D721Med (cell line): ENCODE measurements at regions not wholly inside any gene's neighbourhood (a gene's known extent, or its start where the extent isn't known, plus 50 kb on each side); places are given as distances from the start of the nearest gene placed in this dataset.

Experiments used
- DNase-seq: peaks from one replicate; pipeline ENCODE4 v3.0.0; 2011; ENCODE audit warnings: low spot score; ENCODE audit not compliant: insufficient read length
- FAIRE-seq: peaks from 2 replicates; lab custom pipeline; 2011; peaks lifted over from hg19 to GRCh38; lab: Jason Lieb, UNC
- CTCF ChIP-seq: IDR thresholded peaks from 2 replicates; pipeline ENCODE4 v1.5.1; 2012; ENCODE audit warnings: mild to moderate bottlenecking, control low read depth; ENCODE audit not compliant: insufficient read depth; ENCODE audit errors: missing control alignments

DNA sequence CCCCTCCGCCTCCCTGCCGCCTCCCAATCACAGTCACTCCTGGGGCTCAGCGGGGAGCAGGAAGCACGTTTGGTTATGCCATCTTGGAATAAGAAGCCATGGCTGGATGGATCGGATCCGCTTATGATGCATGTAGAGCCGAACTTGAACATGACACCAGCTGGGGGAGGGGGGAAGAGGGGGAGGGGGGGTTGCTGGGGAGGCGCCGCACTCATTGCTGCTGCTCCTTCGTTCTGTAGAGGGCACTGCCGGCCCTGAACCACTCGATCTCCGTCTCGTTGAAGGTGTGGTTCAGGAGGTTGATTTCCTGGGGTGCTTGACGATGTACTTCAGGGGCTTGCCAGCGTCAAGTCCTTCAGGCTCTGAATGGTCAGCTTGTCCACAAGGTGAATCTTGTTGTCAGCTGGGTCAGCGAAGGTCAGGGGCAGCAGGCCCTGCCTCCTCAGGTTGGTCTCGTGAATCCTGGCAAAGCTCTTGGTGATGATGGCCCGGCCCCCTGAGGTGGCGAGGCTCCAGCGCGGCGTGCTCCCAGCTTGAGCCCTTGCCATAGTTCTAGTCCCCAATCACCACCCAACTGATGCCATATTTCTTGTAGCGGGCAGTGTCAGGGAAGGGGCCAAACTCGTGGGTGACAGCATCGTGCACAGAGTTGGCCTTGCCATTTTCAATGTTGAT is 476.9 kb upstream of the ISX start:
- FAIRE-seq (no peak), DNase-seq (no peak)
- no peak for TF ChIP-seq CTCF

DNA sequence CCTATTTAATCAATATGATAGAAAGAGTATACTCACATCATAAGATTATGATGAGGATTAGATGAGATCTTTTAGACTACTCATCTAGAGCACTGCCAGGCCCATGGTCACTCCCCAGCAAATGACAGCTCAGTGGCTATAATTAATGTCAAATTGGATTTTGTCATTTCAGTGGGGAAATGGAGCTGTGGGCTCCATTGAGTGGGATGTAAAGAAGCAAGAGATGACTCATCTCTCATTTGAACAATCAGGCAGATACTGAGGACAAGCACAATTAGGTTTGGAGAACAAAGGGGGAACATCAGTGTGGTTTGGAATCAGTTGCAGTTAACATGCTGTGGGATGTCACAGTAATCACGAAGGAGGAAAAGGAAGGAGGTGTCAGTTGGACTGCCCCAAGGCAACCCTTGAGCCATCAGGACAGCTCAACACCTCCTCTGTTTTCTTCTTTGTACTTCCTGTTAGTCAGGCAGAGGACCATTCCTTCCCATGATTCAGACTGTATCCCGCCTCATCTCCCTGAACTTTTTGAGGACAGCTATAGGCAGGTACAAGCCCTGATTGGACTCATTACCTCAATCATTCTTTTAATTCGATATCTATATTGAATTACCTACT is 473.7 kb upstream of the ISX start:
- FAIRE-seq (no peak), DNase-seq (no peak)
- TF ChIP-seq CTCF: no peak

DNA sequence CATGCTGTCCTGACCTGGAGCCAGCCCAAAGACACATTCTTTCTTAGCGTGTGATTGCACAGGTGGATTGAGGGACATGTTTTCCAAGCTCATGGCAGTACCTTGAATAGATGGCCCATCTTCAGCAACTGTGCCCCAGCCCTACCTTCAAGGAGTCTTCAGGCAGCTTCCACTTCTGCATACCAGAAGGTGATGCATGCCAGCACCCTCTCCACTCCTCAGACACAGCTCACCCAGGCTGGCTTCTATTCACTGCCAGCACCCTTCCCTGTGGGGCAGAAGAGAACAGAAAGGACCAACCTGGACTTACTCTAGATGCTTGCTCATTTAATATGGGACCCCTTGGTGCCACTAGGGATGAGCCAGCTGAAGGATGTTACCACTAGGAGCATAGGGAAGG is 466.4 kb upstream of the ISX start:
- TF ChIP-seq CTCF: no peak
- DNase-seq (no peak), FAIRE-seq (no peak)

GRCh38 chr22:34604312-34604711 is 461.6 kb upstream of the ISX start:
- no peak for TF ChIP-seq CTCF
- DNase-seq (no peak), FAIRE-seq (no peak)

DNA sequence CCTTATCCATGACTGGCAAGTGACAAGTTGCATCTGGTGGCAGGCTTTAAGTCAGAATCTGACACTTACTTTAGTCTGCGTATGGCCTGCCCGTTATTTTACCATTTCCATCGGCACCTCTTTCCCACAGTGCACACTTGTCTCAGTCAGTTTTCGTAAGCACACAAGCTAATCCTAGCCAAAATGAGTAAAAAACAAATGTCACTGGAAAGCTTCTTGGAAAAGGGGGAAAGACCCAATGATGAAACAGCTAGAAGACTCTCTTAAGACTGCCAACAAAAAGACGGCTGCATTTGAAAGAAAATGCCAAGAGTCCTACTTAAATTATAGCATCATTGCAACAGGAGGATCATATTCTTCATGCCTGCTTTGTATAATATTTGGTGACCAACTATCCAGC is 457.9 kb upstream of the ISX start:
- no peak for FAIRE-seq

DNA sequence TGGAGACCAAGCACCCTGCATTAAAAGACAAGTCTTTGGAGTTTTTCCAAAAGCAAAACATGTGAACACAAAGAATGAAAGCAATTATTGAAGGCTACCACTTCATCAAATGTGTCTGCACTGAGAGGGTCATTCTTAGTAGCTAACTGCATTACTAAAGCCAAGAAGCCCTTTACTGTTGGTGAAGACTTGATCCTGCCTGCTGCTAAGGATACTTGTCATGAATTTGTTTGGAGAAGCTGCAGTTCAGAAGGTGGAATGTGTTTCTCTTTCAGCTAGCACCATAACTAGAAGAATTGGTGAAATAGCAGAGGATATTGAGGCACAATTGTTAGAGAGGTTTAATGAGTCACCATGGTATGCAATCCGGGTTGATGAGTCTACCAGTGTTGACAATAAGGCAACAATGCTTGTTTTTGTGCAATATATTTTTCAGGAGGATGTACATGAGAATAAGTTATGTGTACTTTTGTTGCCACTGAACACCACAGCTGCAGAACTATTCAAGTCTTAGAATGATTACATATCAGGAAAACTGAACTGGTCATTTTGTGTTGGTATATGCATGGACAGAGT is 457.3 kb upstream of the ISX start:
- no peak for TF ChIP-seq CTCF
- FAIRE-seq (no peak), DNase-seq (no peak)

More for the DNA sequence above, 457.9 kb upstream of the ISX start:
- DNase-seq: no peak
- no peak for TF ChIP-seq CTCF

DNA sequence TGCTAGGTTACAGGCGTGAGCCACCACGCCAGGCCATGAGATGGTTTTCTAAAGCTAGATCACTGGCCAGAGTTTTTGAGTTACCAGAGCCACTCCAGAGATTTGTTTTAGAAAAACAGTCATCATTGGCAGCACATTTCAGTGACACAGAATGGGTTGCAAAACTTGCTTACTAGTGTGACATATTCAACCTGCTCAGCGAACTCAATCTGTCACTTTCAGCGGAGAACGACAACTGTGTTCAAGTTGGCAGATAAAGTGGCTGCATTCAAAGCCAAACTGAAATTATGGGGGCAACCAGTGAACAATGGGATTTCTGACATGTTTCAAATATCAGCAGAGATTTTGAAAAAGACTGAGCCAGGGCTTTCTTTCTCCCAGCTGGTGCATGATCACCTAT is 456.3 kb upstream of the ISX start:
- DNase-seq (no peak), FAIRE-seq (no peak)
- no peak for TF ChIP-seq CTCF
